ENCODE measurements at regions not wholly inside any gene's neighbourhood (a gene's known extent, or its start where the extent isn't known, plus 50 kb on each side); places are given as distances from the start of the nearest gene placed in this dataset.

- Histone ChIP-seq H3K27ac (ENCODE audit: low read length) (no peak overlapping the region), H3K27me3 (ENCODE audit: insufficient read depth, low read depth, low read length) (no peaks in the 10 kb centered on the region), H3K9me3 (ENCODE audit: low read length) (no peaks in the 10 kb centered on the region), H3K9ac (ENCODE audit: low read length) (no peak overlapping the region), H3K79me2 (replicated peaks; ENCODE audit: insufficient read depth, low read length) (no peaks in the 10 kb centered on the region), H3F3A (ENCODE audit: insufficient read depth, low read length, poor library complexity, severe bottlenecking) (no peaks in the 10 kb centered on the region), H3K36me3 (ENCODE audit: insufficient read depth, low read length) (no peaks in the 10 kb centered on the region), H3K9me2 (ENCODE audit: insufficient read depth, low read length) (no peaks in the 10 kb centered on the region), H2AFZ (ENCODE audit: low read depth, low read length) (no peak overlapping the region), H3K4me2 (ENCODE audit: low read length) (no peak overlapping the region), H3K4me3 (ENCODE audit: low read length) (no peak overlapping the region), H4K20me1 (ENCODE audit: insufficient read depth) (no peaks in the 10 kb centered on the region)
- TF ChIP-seq CTCF (IDR thresholded peaks at IDR 0.05; ENCODE audit: poor library complexity, severe bottlenecking) (no peak), REST (IDR thresholded peaks at IDR 0.05; ENCODE audit: borderline replicate concordance) (no peak), EP300 (conservative IDR thresholded peaks at IDR 0.05; ENCODE audit: poor library complexity, severe bottlenecking) (no peak), RAD21 (conservative IDR thresholded peaks at IDR 0.05) (no peak), MXI1 (conservative IDR thresholded peaks at IDR 0.05; ENCODE audit: poor library complexity, severe bottlenecking) (no peak), SMC3 (conservative IDR thresholded peaks at IDR 0.05; ENCODE audit: poor library complexity) (no peak), EZH2 (IDR thresholded peaks at IDR 0.05; ENCODE audit: borderline replicate concordance, insufficient read depth, low read length, poor library complexity, severe bottlenecking) (no peak), TAF1 (IDR thresholded peaks at IDR 0.05; ENCODE audit: low read depth) (no peak), POLR2AphosphoS5 (IDR thresholded peaks at IDR 0.05) (no peak)
Observed at GRCh38 chr12:86379337-86379736, 123.1 kb upstream of the MGAT4C start.

DNA sequence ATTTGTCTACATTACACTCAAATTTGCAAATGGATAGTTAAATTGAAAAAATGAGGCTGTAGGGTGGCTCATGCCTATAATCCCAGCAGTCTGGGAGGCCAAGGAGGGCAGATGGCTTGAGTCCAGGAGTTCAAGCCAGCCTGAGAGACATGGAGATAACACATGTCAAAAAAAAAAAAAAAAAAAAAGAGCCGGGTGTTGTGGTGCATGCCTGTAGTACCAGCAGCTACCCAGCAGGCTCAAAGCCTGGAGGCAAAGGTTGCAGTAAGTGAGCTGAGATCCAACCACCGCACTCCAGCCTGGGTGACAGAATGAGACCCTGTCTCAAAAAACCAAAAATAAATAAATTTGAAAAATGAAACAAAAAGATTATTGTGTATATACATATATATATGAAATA lies 119.9 kb upstream of the MGAT4C start:
- no peaks in the 10 kb centered on the region for H3K9me2 ChIP-seq (ENCODE audit: insufficient read depth, low read length)
- no peaks in the 10 kb centered on the region for H3K36me3 ChIP-seq (ENCODE audit: insufficient read depth, low read length)
- no peak overlapping the region for H3K4me2 ChIP-seq (ENCODE audit: low read length)
- no peaks in the 10 kb centered on the region for H3F3A ChIP-seq (ENCODE audit: insufficient read depth, low read length, poor library complexity, severe bottlenecking)
- H3K27me3 ChIP-seq (ENCODE audit: insufficient read depth, low read depth, low read length): no peaks in the 10 kb centered on the region
- H2AFZ ChIP-seq (ENCODE audit: low read depth, low read length): no peak overlapping the region
- no peaks in the 10 kb centered on the region for H3K79me2 ChIP-seq (replicated peaks; ENCODE audit: insufficient read depth, low read length)
- H3K9me3 ChIP-seq (ENCODE audit: low read length): no peaks in the 10 kb centered on the region
- H4K20me1 ChIP-seq (ENCODE audit: insufficient read depth): no peaks in the 10 kb centered on the region
- no peak overlapping the region for H3K27ac ChIP-seq (ENCODE audit: low read length)
- H3K4me3 ChIP-seq (ENCODE audit: low read length): no peak overlapping the region
- TF ChIP-seq MXI1 (conservative IDR thresholded peaks at IDR 0.05; ENCODE audit: poor library complexity, severe bottlenecking) (no peak), SMC3 (conservative IDR thresholded peaks at IDR 0.05; ENCODE audit: poor library complexity) (no peak), EZH2 (IDR thresholded peaks at IDR 0.05; ENCODE audit: borderline replicate concordance, insufficient read depth, low read length, poor library complexity, severe bottlenecking) (no peak), RAD21 (conservative IDR thresholded peaks at IDR 0.05) (no peak), EP300 (conservative IDR thresholded peaks at IDR 0.05; ENCODE audit: poor library complexity, severe bottlenecking) (no peak)
- H3K9ac ChIP-seq (ENCODE audit: low read length): no peak overlapping the region

Measured in neural cell (in vitro differentiated cells).